ENCODE measurements at regions not wholly inside any gene's neighbourhood (a gene's known extent, or its start where the extent isn't known, plus 50 kb on each side); places are given as distances from the start of the nearest gene placed in this dataset.

DNA sequence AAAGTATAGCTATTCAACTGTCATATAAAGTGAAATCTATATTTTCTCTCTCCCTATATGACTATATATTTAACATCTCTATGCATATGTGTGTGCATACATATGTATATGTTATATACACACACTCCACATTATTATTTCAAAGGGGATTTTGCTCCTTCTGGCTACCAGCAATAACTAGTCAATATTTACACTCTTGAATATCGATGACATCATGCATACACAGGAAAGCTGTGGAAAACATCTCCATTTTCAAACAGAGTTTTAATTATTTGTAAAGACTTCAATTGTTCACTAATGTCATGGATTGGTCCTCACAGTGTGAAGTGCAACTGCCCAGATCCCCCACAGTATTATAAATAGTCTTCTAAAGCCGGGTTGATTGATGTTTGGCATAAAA, 195.9 kb upstream of the TCF4 start:
- TF ChIP-seq, protein P1, sequence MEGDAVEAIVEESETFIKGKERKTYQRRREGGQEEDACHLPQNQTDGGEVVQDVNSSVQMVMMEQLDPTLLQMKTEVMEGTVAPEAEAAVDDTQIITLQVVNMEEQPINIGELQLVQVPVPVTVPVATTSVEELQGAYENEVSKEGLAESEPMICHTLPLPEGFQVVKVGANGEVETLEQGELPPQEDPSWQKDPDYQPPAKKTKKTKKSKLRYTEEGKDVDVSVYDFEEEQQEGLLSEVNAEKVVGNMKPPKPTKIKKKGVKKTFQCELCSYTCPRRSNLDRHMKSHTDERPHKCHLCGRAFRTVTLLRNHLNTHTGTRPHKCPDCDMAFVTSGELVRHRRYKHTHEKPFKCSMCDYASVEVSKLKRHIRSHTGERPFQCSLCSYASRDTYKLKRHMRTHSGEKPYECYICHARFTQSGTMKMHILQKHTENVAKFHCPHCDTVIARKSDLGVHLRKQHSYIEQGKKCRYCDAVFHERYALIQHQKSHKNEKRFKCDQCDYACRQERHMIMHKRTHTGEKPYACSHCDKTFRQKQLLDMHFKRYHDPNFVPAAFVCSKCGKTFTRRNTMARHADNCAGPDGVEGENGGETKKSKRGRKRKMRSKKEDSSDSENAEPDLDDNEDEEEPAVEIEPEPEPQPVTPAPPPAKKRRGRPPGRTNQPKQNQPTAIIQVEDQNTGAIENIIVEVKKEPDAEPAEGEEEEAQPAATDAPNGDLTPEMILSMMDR (conservative IDR thresholded peaks at IDR 0.05 in 1 of 2, IDR thresholded peaks at IDR 0.05 in 1 of 2; ENCODE audit: low read depth in 1 of 2, low read length in 2 of 2), result no peak
- no peak for TF ChIP-seq EZH2 (IDR thresholded peaks at IDR 0.05; ENCODE audit: low read length, missing control alignments)

Measured in fibroblast of lung (primary cell).